HG03139 (cell line): ENCODE measurements at regions not wholly inside any gene's neighbourhood (a gene's known extent, or its start where the extent isn't known, plus 50 kb on each side); places are given as distances from the start of the nearest gene placed in this dataset.
"Not testable (repeated sequence)": the region's sequence is repeated elsewhere in the genome, so short reads cannot be mapped to it uniquely, and the experiment has no call there.

ENCODE experiments used
- ATAC-seq: cut with Tn5 transposase; IDR thresholded peaks from one replicate; pipeline ENCODE4 v1.9.1; 2021; ENCODE audit not compliant: unreplicated experiment

DNA sequence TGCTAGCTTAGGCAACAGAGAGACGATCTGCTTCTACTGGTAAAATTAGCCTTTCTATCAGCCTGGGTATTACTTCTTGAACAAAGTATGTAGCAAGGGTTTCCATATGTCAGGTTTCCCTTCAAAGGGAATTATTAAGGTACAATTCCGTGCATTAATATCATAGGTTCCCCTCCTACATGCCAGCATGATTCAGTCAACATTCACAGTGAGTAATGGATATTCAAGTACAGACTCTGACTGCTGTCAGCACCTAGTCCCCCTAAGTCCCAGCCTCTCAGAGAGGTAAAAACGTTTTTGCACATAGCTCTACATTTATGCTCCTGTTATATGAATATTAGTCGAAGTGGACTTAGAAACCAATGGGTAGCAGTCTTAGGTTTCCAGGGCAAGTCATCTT lies 322.4 kb upstream of the CCNG1 start:
- ATAC-seq = no peak

DNA sequence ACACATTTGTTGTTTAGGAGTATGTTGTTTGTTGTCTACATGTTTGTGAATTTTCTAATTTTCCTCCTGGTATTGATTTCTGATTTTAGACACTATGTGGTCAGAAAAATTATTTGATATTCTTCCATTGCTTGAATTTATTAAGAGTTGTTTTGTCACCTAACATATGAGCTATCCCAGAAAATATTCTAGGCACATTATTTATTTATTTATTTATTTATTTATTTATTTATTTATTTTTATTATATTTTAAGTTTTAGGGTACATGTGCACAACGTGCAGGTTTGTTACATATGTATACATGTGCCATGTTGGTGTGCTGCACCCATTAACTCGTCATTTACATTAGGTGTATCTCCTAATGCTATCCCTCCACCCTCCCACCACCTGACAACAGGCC lies 320.8 kb upstream of the CCNG1 start:
- ATAC-seq = not testable (repeated sequence)

DNA sequence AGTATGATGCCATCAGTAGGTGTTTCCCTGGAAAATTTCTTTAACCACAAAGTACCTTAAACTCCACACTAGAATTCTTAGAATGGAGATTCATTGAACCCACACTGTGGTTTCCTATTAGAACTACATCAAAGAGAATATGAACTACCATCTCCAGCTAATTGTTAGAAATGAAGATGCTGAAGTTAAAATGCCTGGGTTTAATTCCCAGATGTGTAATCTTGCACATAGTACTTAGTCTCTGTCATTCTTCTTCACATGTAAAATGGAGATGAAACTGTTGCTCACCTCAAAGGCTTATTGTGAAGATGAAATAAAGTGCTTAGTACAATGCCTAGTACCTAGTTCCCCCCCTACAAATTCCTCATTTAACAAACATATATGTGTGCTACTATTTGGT lies 303.3 kb upstream of the CCNG1 start:
- ATAC-seq = no peak

DNA sequence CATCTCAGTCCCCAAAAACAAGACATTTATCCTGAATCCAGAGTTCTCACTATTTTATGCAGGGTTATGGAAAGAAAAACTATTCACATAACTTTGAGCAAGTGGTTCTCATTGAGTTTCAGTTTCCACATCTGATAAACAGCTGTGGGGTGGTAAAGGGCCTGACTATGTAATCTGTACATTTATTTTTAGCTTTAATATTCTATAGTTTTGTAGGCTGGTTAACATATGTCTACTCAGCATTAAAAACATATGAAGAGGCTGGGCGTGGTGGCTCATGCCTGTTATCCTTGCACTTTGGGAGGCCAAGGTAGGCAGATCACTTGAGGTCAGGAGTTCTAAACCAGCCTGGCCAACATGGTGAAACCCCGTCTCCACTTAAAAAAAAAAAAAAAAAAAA lies 301.5 kb upstream of the CCNG1 start:
- ATAC-seq = no peak

DNA sequence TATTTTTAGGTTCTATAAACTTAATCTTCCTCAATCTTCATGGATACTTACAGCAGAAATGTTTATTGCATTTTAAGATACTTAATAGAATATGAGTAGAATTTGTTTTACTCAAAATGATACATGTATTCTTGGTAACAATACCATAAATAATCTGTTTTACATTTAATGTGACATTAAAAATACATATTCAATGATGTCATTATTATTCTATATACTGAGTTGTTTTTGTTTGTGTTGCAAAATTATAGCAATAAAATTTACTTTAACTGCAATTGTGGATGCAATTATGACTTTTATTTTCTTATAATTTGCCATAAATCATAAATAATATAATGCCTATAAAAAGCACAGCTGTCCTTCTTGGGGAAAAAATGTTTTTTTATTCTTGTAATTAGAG lies 275.9 kb upstream of the CCNG1 start:
- ATAC-seq = no peak

DNA sequence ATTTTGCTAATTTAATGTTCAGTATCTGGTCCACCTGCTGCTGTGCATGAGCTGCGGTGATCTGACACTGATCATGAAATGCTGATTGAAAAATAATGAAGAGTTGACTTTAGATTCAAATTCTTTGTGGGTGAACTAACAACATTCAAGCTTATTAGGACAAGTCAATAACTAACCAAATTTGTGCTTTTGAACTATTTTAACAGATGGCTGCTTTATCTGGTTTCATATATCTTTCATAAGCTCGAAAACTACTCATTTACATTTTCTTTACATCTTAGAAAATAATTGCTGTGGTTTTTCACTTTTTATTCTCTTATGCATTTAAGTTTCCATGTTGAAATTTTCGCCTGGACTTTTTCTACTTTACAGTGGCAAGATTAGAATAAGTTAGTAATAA lies 274.8 kb upstream of the CCNG1 start:
- no peak for ATAC-seq

DNA sequence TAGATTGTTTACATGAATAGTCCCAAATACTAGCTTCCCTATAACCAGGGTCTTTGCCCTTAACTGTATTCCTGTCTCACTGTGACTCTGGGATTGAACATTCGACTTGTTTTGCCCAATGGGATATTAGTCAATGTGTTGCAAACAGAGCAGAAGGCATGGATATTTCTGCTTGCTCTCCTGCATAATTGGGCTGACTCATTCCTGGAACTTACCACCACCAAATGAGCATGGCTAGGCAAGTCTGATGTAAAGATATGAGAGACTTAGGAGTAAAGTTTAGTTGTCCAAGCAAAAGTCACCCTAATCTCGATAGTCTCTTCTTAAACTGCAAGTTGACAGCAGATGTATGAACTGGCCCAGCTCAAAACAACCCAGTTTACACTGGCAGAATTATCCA lies 273.5 kb upstream of the CCNG1 start:
- ATAC-seq = no peak

DNA sequence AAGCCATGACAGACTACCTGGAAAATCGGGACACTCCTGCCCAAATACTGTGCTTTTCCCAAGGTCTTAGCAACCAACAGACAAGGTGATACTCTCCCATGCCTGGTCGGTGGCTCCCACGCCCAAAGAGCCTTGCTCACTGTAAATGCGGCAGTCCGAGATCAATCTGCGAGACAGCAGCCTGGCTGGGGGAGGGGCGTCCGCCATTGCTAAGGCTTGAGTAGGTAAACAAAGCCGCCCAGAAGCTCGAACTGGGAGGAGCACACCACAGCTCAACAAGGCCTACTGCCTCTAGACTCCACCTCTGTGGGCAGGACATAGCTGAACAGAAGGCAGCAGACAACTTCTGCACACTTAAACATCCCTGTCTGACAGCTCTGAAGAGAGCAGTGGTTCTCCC lies 272.1 kb upstream of the CCNG1 start:
- ATAC-seq = no peak

DNA sequence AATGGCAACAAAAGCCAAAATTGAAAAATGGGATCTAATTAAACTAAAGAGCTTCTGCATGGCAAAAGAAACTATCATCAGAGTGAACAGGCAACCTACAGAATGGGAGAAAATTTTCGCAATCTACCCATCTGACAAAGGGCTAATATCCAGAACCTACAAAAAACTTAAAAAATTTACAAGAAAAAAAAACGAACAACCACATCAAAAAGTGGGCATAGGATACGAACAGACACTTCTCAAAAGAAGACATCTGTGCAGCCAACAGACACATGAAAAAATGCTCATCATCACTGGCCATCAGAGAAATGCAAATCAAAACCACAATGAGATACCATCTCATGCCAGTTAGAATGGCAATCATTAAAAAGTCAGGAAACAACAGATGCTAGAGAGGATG lies 267.2 kb upstream of the CCNG1 start:
- not testable (repeated sequence) for ATAC-seq

DNA sequence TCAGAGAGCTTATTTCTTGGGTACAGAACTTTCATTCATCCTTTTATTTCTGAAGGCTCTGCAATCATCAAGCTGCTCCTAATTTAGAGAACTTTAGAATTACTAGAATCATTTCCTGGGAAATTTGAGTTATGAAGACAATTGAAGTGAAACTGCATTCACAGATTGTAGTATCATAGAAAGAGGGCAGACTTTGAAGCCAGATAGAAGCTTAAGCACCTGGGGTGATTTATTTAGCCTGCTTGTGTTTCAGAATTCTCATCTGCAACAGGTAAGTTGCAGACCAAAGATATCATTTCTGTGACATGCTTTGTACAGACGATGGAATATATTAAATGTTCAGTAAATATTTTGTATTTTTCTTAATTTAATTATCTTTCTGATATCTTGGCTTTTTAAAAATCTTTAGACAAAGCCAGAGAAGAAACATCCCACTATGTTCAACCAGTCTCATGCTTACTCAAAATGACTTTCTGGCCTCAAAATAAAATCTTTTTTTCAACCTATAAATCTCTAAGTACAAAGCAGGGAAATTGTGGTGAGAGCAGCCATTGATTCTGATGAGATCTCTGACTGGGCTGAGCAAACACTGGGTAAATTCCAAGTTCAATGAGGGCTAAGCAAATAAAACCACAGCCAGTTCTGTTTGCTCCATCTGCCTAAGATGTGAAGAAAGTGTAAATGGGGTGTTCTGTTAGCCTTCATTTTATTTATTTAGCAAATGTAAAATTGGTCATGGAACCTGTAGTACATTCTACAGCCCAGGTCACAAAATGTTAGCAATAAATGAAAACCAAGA lies 264.7 kb upstream of the CCNG1 start:
- ATAC-seq = no peak

DNA sequence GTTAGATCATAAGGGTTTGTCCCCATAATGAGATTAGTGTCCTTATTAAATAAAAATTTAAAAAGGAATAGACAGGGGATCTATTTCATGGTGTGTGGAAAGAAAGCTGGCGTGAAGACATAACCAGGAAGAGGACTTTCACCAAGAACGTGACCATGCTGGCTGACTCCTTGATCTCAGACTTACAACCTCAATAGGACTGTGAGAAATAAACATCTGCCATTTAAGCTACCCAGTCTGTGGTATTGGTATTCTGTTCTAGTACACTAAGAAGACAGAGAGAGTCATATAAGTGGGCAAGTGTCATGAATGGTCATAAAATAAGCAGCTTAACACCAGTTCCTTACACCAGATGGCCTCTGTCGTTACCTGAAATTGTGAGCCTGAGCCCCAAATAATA lies 259.4 kb upstream of the CCNG1 start:
- ATAC-seq = no peak

DNA sequence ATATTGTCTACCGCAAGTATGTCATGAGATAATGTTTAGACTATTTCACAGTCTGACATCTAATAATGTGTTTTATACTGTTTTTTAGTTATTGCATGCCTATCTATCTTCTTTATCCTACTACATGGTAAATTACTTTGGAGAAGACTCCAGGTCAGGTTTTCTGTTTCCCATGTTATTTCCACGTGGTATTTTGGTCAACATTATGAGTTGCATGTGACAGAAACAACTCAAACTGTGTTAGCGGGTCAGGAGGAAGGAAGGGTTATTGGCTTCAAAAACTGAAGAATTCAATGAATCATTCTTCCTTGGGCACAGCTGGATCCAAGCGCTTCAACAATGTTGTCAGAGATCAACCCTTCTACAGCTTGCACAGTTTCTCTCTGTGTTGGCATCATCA lies 252.1 kb upstream of the CCNG1 start:
- ATAC-seq = no peak

DNA sequence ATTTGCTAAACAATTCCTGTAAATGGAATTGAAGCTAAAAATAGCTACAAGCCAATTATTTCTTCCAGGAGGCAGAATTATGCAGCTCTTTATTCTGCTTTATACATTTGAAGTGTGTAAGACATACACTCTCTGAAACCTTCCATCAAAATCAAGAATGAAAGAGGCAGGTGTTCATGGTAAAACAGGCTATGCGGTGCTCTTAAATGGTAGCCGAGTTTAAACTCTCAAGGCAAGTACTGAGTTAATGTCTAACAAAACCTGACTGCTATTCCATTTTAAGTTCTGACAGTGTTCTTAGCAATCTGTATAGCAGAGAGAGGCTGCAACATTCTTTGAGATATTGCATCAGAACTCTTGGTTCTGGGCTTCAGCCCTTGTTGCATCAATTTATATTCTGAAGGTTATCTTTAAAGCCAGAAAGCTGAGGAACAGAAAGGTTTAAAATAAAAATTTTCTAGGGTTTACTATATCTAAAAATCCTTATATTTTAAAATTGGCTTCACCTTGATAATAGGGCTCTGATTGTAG lies 248.3 kb upstream of the CCNG1 start:
- ATAC-seq = no peak

DNA sequence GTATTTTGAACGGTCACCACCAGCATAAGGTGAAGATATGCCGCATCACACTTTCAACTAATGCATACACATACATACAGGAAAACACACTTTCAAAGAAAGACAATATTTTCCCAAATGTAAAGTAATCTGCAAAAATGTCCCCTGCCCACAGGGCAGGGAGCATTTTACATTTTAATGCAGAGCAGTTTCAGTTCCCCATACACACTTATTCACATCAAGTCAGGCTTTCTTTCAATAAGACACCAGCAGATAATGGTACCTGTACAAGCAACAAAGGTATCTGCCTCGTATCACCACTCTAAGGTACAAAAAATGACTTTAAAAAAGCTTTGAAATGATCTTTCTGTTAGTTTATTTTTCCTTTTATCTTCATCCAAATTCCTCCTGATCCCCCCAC lies 247.1 kb upstream of the CCNG1 start:
- no peak for ATAC-seq

DNA sequence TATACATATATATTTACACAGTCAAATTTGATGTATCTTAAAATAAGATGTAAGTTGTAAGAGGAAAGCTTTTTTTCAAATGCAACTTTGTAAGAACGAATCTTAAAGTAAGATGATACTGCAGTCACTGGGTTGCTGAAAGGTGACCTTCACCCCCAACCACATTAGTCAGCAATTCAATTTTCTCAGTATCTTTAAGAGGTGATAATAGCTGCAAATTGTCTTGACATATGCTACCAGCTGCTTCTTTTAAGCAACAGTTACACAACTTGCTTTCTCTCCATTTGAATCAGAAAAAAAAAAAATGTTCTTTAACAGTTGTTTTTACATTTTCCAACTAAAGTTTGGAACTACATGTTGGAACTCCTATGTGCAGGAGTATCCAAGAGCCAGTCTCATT lies 246.6 kb upstream of the CCNG1 start:
- ATAC-seq = no peak

DNA sequence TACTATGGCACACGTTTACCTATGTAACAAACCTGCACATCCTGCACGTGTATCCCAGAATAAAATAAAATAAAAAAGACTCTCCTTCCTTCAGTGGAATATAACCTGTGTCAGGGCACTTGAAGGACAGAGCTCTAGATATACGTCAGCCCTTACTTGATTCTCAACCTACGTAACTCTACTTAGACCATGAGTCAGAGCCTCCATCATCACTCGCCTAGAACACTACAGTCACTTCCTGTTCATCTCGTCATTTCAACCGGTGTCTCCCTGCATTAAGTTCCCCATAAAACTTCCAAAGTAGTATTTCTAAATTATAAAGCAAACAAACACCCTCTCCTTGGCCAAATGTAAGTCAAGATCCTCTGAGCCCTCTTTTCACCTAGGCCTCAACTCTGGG lies 243.5 kb upstream of the CCNG1 start:
- ATAC-seq = no peak

DNA sequence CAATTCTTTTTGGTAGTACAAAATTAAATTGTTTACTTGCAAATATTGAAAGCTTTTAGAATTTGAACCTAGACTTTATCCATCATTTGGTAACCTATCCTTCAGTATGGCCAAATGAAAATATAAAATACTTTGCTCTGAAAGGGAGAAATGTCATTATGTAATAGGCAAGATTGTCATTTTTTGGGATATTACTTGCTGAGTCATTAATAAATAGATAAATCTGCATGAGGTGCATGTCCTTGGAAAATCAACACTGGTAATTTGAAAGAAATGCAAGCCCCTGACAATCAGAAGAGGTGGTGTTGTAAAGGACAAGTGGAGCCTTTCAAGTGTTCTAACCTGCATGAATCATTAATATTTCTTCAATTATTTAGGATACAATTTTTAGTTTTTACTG lies 231.8 kb upstream of the CCNG1 start:
- no peak for ATAC-seq

DNA sequence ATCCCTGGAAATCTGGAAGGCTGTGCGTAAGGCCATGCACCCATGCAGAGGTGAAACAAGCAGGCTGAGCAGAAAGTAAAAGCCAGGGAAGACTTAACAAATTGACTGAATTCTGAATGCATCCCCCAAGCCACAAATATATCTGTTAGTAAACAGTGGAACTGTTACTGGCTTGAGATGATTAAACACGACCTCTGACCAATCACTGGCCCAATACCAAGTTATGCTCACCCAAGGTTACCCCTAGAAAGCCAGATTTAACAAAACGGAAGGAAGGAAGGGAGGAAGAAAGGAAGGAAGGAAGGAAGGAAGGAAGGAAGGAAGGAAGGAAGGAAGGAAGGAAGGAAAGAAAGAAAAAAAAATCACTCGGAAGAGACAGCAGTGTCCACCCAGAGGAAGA lies 215.8 kb upstream of the CCNG1 start:
- no peak for ATAC-seq

DNA sequence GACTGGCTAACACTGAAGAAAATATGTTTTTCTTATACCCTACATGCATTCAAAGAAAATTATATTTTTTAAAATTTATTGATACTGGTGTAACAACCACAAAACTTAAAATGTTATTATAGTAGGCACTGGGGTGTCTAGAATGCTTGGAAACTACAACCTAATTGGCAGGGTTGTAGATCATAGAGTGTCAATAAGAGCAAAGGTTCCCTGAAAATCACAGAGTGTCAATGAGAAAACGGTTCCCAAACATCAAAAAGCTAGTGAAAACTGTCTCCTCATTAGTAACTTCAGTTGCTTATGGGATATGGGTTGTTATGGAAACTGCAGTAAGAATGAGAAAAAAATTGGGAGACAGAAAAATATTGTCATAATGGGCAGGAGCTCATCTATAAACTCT lies 214.4 kb upstream of the CCNG1 start:
- no peak for ATAC-seq

DNA sequence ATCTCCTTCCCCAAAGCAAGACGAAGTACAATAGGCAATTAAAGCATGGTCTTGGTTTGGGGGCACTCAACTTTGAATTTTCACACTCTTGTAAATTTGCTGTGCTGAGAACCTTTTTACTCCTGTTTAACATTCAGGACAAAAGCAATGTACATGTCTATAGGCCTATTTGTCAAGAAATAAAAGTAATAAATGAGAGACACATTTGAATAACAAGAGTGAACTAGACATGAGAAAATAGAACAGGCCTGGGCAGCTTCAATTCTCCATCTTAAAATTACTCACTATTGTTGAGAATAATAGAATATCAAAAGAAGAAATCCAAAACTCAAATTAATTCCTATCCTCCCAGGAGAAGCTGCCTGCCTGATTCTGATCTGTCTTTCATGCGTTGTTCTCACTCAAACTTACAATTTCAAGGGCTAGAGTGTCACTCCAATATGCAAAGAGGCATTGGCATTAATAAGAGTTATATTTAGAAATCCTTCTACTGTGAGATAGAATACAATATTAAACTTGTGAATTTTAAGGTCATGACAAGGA lies 192.9 kb upstream of the CCNG1 start:
- no peak for ATAC-seq

DNA sequence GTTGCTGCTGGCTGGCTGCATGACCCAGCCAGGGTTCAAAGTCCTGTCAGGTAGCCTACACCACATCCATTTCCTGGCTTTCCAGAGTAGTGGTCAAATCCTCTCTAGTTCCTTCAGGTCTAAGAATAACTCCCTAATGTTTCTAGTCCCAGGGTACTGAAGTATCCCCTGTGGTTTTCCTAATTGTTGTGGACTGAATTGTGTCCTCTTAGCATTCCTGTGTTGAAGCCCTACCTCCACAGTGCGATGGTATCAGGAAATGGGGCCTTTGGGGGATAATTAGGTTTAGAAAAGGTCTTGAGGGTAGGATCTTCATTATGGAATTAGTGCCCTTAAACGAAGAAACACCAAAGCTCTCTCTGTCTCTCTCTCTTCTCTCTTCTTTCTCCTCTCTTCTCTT lies 191.8 kb upstream of the CCNG1 start:
- ATAC-seq = no peak

DNA sequence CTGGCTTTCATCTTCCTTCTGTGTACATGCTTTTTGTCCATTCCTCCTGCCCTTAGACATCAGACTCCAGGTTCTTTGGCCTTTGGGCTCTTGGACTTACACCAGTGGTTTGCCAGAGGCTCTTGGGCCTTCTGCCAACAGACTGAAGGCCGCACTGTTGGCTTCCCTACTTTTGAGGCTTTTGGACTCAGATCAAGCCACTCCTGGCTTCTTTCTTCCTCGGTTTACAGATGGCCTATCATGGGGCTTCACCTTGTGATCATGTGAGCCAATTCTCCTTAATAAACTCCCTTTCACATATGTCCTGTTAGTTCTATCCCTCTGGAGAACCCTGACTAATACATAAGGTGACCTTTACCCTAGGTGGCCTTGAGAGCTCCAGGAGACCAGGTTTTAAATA lies 189.1 kb upstream of the CCNG1 start:
- ATAC-seq = no peak

DNA sequence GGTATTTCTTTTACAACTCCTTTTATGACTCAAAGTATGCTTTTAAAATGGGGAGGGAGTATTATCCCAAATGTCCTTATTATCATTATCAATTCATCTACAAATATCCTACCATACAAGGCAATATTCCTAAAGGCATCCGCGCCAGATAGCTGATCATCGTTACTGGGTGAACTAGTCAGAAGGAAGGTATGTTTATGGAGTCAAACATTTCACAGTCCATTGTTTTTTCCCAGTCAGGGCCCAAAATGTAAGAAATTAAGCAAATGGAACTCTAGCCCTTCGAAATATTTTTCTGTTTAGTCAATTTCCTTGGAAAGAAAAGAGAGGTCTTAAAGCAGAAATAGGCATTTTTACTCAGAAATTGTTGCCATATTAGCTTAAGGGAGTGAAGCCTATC lies 188.5 kb upstream of the CCNG1 start:
- no peak for ATAC-seq
